Activated CD4-positive, alpha-beta T cell treated with anti-CD3 and anti-CD28 coated beads for 36 hours (primary cell): ENCODE measurements at regions not wholly inside any gene's neighbourhood (a gene's known extent, or its start where the extent isn't known, plus 50 kb on each side); places are given as distances from the start of the nearest gene placed in this dataset.
A peak's percentile ranks its signal among the peaks of the same experiment; 100 is the strongest.

Source experiments
- ATAC-seq: fragments of 200-7000 bp; cut with Tn5 transposase; one replicate; pipeline ENCODE4 v1.10.0; 2021; ENCODE audit warnings: mild to moderate bottlenecking, moderate library complexity
- CTCF ChIA-PET: fragments of 350-600 bp; sonication (Branson Sonifier 250); formaldehyde crosslinking; loops from one replicate; lab custom pipeline; 2021; ENCODE audit warnings: antibody characterized with exemption; lab: Charles Lee
- POLR2A ChIA-PET: fragments of 350-600 bp; sonication (Branson Sonifier 250); formaldehyde crosslinking; loops from one replicate; lab custom pipeline; 2021; ENCODE audit warnings: antibody characterized with exemption, inconsistent platforms; lab: Charles Lee
- DNase-seq: peaks from one replicate; pipeline ENCODE4 v3.0.0-alpha.2; 2020
- H3K27ac Mint-ChIP-seq: one replicate; pipeline ENCODE4 v1.8.0; 2021; ENCODE audit warnings: mixed read lengths
- H3K27me3 Mint-ChIP-seq: one replicate; pipeline ENCODE4 v1.8.0; 2021; ENCODE audit warnings: mixed read lengths
- H3K36me3 Mint-ChIP-seq: one replicate; pipeline ENCODE4 v1.8.0; 2021; ENCODE audit warnings: low read depth, mixed read lengths
- H3K4me1 Mint-ChIP-seq: one replicate; pipeline ENCODE4 v1.8.0; 2021; ENCODE audit warnings: mixed read lengths
- H3K4me3 Mint-ChIP-seq: one replicate; pipeline ENCODE4 v1.8.0; 2021; ENCODE audit warnings: mild to moderate bottlenecking, moderate library complexity, mixed read lengths
- H3K9me3 Mint-ChIP-seq: one replicate; pipeline ENCODE4 v1.8.0; 2021; ENCODE audit warnings: low read depth, mixed read lengths
- intact Hi-C, 2 experiments: fragments of 100-400 bp; cut with DNase I in 1 of 2; cut with micrococcal nuclease in 1 of 2; formaldehyde crosslinking; loops; one replicate each; pipeline versions ENCODE4 v1.14.2 to v1.15.1; 2022 to 2024; cut with DNase I, micrococcal nuclease

DNA sequence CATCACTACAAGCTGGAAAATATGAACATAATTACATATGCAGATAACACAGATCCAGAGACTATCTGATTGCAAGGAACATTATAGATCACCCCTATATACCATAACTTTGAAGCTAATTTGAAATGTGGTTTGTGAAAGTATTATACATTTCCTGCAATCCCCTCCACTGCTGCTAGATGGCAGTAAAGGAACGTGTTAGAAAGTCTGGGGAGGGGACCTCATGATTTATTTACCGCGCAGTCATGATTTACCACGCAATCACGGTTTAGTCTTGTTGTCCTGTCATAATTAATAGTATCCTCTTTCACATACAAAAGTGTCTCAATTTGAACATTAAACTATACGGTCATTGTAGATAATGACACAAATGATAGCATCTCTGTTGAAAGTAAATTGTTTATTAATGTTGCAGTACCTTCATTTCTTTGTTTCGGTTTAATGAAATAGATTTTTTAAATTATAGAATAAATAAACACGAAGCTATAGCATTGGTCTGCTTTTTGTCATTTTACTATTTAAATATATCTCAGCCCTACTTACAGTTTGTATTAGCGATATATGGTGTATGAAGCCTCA lies 145.3 kb upstream of the PRSS1 start:
- Mint-ChIP-seq H3K27me3 (peaks cover 3% of the 10 kb centered on the region), H3K4me3 (peak overlapping the region; percentile 31), H3K27ac (peak overlapping the region; percentile 67), H3K36me3 (no peaks in the 10 kb centered on the region), H3K9me3 (no peaks in the 10 kb centered on the region), H3K4me1 (peaks cover 23% of the 10 kb centered on the region)
- ChIA-PET POLR2A (no interaction called here), CTCF (interaction anchor here (0.6 to 2.7 kb wide), 44 partner anchors 8 to 819 kb away, joined by 3 to 22 read pairs (median 4); no protein-coding TSS in a partner anchor)
- intact Hi-C loops: loop anchor here (1.0 to 10.0 kb wide), 6 partner anchors 29 to 611 kb away; no protein-coding TSS in a partner anchor
- ATAC-seq (peak; percentile 60), DNase-seq (peak; percentile 69)

DNA sequence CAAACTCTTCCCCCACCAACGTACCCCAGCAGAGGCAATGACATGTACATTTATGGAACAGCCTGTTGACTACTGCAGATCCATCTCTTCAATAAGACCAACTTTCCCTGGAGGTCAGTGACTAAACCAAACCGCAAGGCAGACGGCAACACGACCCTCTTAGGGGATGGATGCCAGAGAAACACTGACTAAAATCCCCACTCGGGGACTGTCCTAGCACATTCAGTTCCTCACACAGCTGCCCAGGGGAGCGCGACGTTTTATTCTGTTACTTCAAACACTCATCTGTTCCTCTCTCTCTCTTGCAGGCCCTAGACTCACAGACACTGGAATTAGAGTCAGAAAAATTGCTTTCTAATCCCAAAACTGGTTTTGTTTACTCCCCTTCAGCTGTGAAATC lies 146.5 kb upstream of the PRSS1 start:
- DNase-seq: no peak
- Mint-ChIP-seq H3K4me3 (no peak overlapping the region), H3K36me3 (no peaks in the 10 kb centered on the region), H3K27me3 (peaks cover 3% of the 10 kb centered on the region), H3K9me3 (no peaks in the 10 kb centered on the region), H3K27ac (no peak overlapping the region), H3K4me1 (peaks cover 14% of the 10 kb centered on the region)
- POLR2A ChIA-PET: no interaction called here
- peak; percentile 30 for ATAC-seq
- CTCF ChIA-PET: interaction anchor here (0.6 to 2.7 kb wide), 9 partner anchors 19 to 612 kb away, joined by 3 to 22 read pairs (median 5); no protein-coding TSS in a partner anchor
- intact Hi-C loops: loop anchor here (5.0 to 10.0 kb wide), 2 partner anchors 65 to 612 kb away; no protein-coding TSS in a partner anchor

DNA sequence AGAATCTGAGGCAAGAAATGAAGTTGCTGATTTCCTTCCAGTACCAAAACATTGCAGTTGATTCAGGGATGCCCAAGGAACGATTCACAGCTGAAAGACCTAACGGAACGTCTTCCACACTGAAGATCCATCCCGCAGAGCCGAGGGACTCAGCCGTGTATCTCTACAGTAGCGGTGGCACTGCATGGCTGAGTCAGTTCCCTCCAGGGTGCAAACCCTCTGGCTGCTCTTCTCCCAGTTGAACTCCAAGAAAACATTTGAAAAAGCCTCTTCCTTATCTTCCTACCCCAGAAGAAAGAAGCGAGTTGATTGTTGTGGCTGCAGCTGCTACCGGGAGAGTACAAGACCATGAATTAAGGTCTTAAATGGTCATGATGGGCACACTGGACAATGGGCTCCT lies 147.1 kb upstream of the PRSS1 start:
- DNase-seq: no peak
- Mint-ChIP-seq H3K4me1 (peaks cover 12% of the 10 kb centered on the region), H3K9me3 (no peaks in the 10 kb centered on the region), H3K27ac (no peak overlapping the region), H3K27me3 (peaks cover 3% of the 10 kb centered on the region), H3K36me3 (no peaks in the 10 kb centered on the region), H3K4me3 (no peak overlapping the region)
- POLR2A ChIA-PET: no interaction called here
- ATAC-seq: no peak
- intact Hi-C loops: loop anchor here (5.0 to 10.0 kb wide), 2 partner anchors 65 to 613 kb away; no protein-coding TSS in a partner anchor
- CTCF ChIA-PET: interaction anchor here (0.6 to 2.7 kb wide), 5 partner anchors 18 to 212 kb away, joined by 3 to 22 read pairs (median 3); no protein-coding TSS in a partner anchor

- no peak overlapping the region for H3K27ac Mint-ChIP-seq
- ATAC-seq: no peak
- CTCF ChIA-PET: interaction anchor here (0.8 to 1.1 kb wide), 2 partner anchors 11 to 101 kb away, joined by 3 to 4 read pairs; no protein-coding TSS in a partner anchor
Observed at GRCh38 chr7:142598297-142598696, 151.0 kb upstream of the PRSS1 start.

DNA sequence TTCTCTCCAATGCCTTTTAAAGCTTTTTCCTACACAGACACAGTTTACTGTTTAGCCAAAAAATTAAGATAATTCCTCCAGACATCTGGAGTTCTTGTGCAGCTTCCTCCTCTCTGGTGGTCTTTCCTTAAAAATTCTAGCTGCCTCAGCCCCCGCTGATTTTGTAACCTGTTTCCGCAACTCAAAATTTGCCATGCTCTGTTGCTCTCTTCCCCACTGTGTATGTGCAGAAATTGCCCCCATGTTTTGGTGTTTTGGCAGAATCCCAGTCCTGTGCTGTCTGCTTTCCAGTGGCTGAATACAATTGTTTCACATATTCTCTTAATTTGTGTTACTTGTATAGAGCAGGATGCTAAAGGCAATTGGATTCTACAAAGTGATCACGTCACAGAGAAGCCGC lies 151.7 kb upstream of the PRSS1 start:
- ATAC-seq: no peak
- Mint-ChIP-seq H3K4me1 (no peaks in the 10 kb centered on the region), H3K27me3 (no peaks in the 10 kb centered on the region), H3K36me3 (no peaks in the 10 kb centered on the region), H3K9me3 (no peaks in the 10 kb centered on the region), H3K27ac (no peak overlapping the region), H3K4me3 (no peak overlapping the region)
- ChIA-PET POLR2A (no interaction called here), CTCF (interaction anchor here (0.8 to 1.4 kb wide), 4 partner anchors 11 to 215 kb away, joined by 3 to 4 read pairs (median 3); no protein-coding TSS in a partner anchor)
- DNase-seq: no peak
- intact Hi-C loops: no loop called here

More at GRCh38 chr7:142598297-142598696, 151.0 kb upstream of the PRSS1 start:
- H3K36me3 Mint-ChIP-seq: no peaks in the 10 kb centered on the region
- no peaks in the 10 kb centered on the region for H3K9me3 Mint-ChIP-seq
- no peaks in the 10 kb centered on the region for H3K27me3 Mint-ChIP-seq
- DNase-seq: no peak
- no peak overlapping the region for H3K4me3 Mint-ChIP-seq
- POLR2A ChIA-PET: no interaction called here
- intact Hi-C loops: no loop called here
- H3K4me1 Mint-ChIP-seq: no peaks in the 10 kb centered on the region

DNA sequence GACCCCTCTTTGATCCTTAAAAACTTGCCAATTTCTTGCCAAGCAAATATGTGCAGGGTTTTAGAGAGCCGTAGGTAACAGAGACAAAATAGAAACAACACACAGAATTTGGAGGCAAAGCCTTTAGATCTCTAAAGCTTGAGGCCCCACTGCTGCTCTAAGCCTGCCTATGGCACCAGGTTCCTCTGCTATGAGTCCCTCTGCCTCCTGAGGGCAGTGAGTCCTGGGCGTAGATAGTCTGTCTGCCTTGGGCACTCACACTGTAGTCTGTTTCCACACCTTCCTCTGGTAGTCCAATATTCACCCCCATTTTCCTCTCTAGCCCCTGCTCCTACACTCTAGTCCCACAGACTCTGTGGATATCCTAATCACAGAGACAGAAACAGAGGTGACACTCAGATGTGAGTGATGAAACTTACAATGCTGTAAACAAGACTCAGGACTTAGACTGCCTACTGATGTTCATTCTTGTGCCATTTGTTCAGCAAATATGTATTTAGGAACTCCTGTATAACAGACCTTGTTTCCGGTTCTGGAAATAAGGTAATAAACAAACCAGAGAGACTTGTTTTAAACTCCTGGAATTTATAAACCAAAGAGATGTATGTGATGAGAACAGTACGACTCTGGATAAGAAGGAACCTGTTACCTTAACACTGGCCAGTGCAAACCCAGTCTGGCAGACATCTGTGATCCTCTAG lies 153.3 kb upstream of the PRSS1 start:
- H3K4me1 Mint-ChIP-seq: no peaks in the 10 kb centered on the region
- DNase-seq (no peak), ATAC-seq (no peak)
- intact Hi-C loops: no loop called here
- H3K4me3 Mint-ChIP-seq: no peak overlapping the region
- CTCF ChIA-PET: interaction anchor here (0.5 to 2.3 kb wide), 3 partner anchors 8 to 80 kb away, joined by 3 to 8 read pairs (median 3); no protein-coding TSS in a partner anchor
- no peak overlapping the region for H3K27ac Mint-ChIP-seq
- H3K36me3 Mint-ChIP-seq: no peaks in the 10 kb centered on the region
- H3K9me3 Mint-ChIP-seq: no peaks in the 10 kb centered on the region
- POLR2A ChIA-PET: no interaction called here
- H3K27me3 Mint-ChIP-seq: no peaks in the 10 kb centered on the region

DNA sequence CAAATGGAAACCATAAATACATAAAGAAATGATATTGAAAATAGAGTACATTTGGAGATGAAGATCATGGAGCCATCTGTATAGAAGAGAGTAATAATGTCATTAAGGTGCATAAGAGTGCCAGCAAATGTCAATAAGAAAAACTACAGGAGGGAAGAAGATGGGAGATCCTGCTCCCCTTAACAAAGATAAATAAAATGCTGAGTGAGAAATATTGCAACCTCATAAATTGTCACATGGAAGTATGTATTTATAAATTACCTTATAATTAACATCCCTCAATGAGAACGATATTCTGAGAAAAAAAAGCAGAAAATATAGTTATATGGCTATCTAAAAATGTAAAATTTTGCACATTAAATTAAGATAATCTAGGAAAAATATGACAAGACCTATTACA lies 155.2 kb upstream of the PRSS1 start:
- Mint-ChIP-seq H3K27ac (no peak overlapping the region), H3K27me3 (no peaks in the 10 kb centered on the region), H3K4me1 (no peaks in the 10 kb centered on the region), H3K36me3 (no peaks in the 10 kb centered on the region), H3K9me3 (no peaks in the 10 kb centered on the region), H3K4me3 (no peak overlapping the region)
- ATAC-seq (no peak), DNase-seq (no peak)
- ChIA-PET CTCF (interaction anchor here (0.6 to 2.3 kb wide), 3 partner anchors 10 to 75 kb away, joined by 3 to 8 read pairs (median 3); no protein-coding TSS in a partner anchor), POLR2A (no interaction called here)
- intact Hi-C loops: no loop called here

DNA sequence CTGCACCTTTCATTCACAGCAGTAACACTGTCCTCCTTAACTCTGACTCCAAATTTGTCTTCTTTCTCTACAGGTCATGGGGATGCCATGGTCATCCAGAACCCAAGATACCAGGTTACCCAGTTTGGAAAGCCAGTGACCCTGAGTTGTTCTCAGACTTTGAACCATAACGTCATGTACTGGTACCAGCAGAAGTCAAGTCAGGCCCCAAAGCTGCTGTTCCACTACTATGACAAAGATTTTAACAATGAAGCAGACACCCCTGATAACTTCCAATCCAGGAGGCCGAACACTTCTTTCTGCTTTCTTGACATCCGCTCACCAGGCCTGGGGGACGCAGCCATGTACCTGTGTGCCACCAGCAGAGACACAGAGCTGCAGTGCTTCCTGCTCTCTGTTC lies 156.2 kb upstream of the PRSS1 start:
- ChIA-PET POLR2A (no interaction called here), CTCF (interaction anchor here (0.6 to 1.0 kb wide), 2 partner anchors 55 to 134 kb away, joined by 3 read pairs; no protein-coding TSS in a partner anchor)
- ATAC-seq (no peak), DNase-seq (no peak)
- H3K27me3 Mint-ChIP-seq: no peaks in the 10 kb centered on the region
- no peaks in the 10 kb centered on the region for H3K9me3 Mint-ChIP-seq
- H3K4me3 Mint-ChIP-seq: no peak overlapping the region
- H3K36me3 Mint-ChIP-seq: no peaks in the 10 kb centered on the region
- H3K27ac Mint-ChIP-seq: no peak overlapping the region
- no peaks in the 10 kb centered on the region for H3K4me1 Mint-ChIP-seq
- intact Hi-C loops: no loop called here

DNA sequence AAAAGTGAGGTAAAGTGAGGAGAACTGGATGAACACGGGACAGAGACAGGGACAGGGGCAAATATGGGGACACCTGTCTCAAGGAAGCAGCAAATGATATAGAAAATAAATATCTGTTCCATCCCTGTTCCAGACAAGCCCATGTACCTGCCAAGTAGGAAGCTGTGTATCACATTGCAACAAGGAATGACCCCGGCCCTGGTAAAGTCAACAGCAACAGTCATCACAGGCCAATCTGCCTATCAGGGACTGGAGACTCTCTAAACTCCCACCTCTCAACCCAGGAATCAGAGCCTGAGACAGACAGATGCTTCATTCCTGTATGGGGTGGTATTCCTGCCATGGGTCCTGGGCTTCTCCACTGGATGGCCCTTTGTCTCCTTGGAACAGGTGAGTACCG lies 156.6 kb upstream of the PRSS1 start:
- Mint-ChIP-seq H3K36me3 (no peaks in the 10 kb centered on the region), H3K4me3 (no peak overlapping the region), H3K4me1 (peaks cover 2% of the 10 kb centered on the region), H3K27me3 (no peaks in the 10 kb centered on the region), H3K9me3 (no peaks in the 10 kb centered on the region), H3K27ac (no peak overlapping the region)
- POLR2A ChIA-PET: no interaction called here
- ATAC-seq: no peak
- CTCF ChIA-PET: interaction anchor here (0.6 to 1.0 kb wide), 2 partner anchors 55 to 133 kb away, joined by 3 read pairs; no protein-coding TSS in a partner anchor
- no peak for DNase-seq
- intact Hi-C loops: no loop called here

DNA sequence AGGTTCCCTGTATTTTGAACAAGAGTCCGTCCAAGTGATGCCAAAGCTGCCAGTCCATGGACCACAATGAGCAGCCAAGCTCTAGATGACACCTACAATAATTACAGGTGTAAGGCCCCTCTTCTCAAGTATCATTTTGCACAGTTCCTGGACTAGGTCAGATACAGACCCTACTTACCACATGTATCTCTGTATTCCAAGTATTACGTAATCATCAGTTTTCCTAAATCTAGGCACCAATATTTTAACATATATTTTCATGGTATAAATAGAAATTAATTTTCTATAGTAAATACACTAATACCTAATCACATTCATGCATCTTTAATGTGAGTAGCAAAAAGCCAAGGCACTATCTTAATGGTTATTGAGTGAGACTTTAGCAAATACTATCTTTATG lies 157.0 kb upstream of the PRSS1 start:
- Mint-ChIP-seq H3K27ac (no peak overlapping the region), H3K4me1 (peaks cover 2% of the 10 kb centered on the region), H3K9me3 (no peaks in the 10 kb centered on the region), H3K36me3 (no peaks in the 10 kb centered on the region), H3K27me3 (no peaks in the 10 kb centered on the region), H3K4me3 (no peak overlapping the region)
- intact Hi-C loops: no loop called here
- ChIA-PET CTCF (interaction anchor here (1.0 to 1.1 kb wide), 2 partner anchors 133 to 184 kb away, joined by 3 read pairs; no protein-coding TSS in a partner anchor), POLR2A (no interaction called here)
- DNase-seq (no peak), ATAC-seq (no peak)

GRCh38 chr7:142590830-142591457 lies 158.3 kb upstream of the PRSS1 start:
- H3K4me1 Mint-ChIP-seq: peaks cover 2% of the 10 kb centered on the region
- POLR2A ChIA-PET: no interaction called here
- no peaks in the 10 kb centered on the region for H3K9me3 Mint-ChIP-seq
- H3K36me3 Mint-ChIP-seq: no peaks in the 10 kb centered on the region
- no peak for DNase-seq
- intact Hi-C loops: no loop called here
- no peak overlapping the region for H3K27ac Mint-ChIP-seq
- ATAC-seq: no peak
- no peaks in the 10 kb centered on the region for H3K27me3 Mint-ChIP-seq
- CTCF ChIA-PET: interaction anchor here (1.0 to 1.5 kb wide), 3 partner anchors 20 to 186 kb away, joined by 3 to 5 read pairs (median 3); no protein-coding TSS in a partner anchor
- H3K4me3 Mint-ChIP-seq: no peak overlapping the region
